K562 (cell line): ENCODE measurements at regions not wholly inside any gene's neighbourhood (a gene's known extent, or its start where the extent isn't known, plus 50 kb on each side); places are given as distances from the start of the nearest gene placed in this dataset.

Experiments
- EZH2 ChIP-seq: IDR thresholded peaks from 2 replicates; pipeline ENCODE4 v1.6.1; 2012; ENCODE audit warnings: low read depth, mild to moderate bottlenecking, inconsistent platforms, low read length, borderline replicate concordance
- FOXK2 ChIP-seq, 2 experiments: fragments of 450-650 bp; IDR thresholded peaks in 1 of 2; conservative IDR thresholded peaks in 1 of 2; 2 replicates each; pipeline ENCODE4 v1.6.1; 2016; ENCODE audit warnings: low read depth in 2 of 2, mild to moderate bottlenecking in 1 of 2
- GABPA ChIP-seq: fragments of 200-800 bp; sonication (Bioruptor generic); conservative IDR thresholded peaks from 2 replicates; pipeline ENCODE4 v1.6.1; 2016; ENCODE audit warnings: low read depth, missing genetic modification characterization, missing compliant biosample characterization
- MAX ChIP-seq: sonication (generic); formaldehyde crosslinking; IDR thresholded peaks from 2 replicates; pipeline ENCODE4 v1.9.0; 2022; ENCODE audit warnings: mild to moderate bottlenecking, missing genetic modification reagents
- MEF2A ChIP-seq: IDR thresholded peaks from 2 replicates; pipeline ENCODE4 v1.6.1; 2011; ENCODE audit warnings: low read depth, mild to moderate bottlenecking, low read length, moderate library complexity; ENCODE audit not compliant: control insufficient read depth
- MTA3 ChIP-seq: fragments of 450-650 bp; formaldehyde crosslinking; IDR thresholded peaks from 2 replicates; pipeline ENCODE4 v1.6.1; 2017; ENCODE audit warnings: mild to moderate bottlenecking, borderline replicate concordance
- POLR2A ChIP-seq: fragments of 450-650 bp; conservative IDR thresholded peaks from 2 replicates; pipeline ENCODE4 v1.6.1; 2016
- ZFX ChIP-seq: sonication (generic); formaldehyde crosslinking; IDR thresholded peaks from 2 replicates; pipeline ENCODE4 v1.8.0; 2022; ENCODE audit warnings: mild to moderate bottlenecking, missing genetic modification reagents, moderate library complexity
- ZNF175 ChIP-seq: fragments of 200-800 bp; sonication (Bioruptor generic); IDR thresholded peaks from 2 replicates; pipeline ENCODE4 v1.6.1; 2016; ENCODE audit warnings: low read depth, mild to moderate bottlenecking, missing genetic modification characterization, missing compliant biosample characterization
- ZNF274 ChIP-seq: IDR thresholded peaks from 2 replicates; pipeline ENCODE4 v1.6.1; 2011; ENCODE audit warnings: low read depth, mild to moderate bottlenecking, low read length, moderate library complexity, borderline replicate concordance
- TF ChIP-seq, protein P1 (sequence below), 3 experiments: IDR thresholded peaks in 2 of 3; conservative IDR thresholded peaks in 1 of 3; 2 replicates each; pipeline ENCODE4 v1.5.1; 2011 to 2012; ENCODE audit warnings: low read length in 3 of 3, mild to moderate bottlenecking in 3 of 3, control low read depth in 2 of 3, improper control_type of control experiment in 1 of 3, inconsistent platforms in 1 of 3, low read depth in 1 of 3, mixed read lengths in 1 of 3, moderate library complexity in 1 of 3; ENCODE audit not compliant: insufficient read depth in 2 of 3

DNA sequence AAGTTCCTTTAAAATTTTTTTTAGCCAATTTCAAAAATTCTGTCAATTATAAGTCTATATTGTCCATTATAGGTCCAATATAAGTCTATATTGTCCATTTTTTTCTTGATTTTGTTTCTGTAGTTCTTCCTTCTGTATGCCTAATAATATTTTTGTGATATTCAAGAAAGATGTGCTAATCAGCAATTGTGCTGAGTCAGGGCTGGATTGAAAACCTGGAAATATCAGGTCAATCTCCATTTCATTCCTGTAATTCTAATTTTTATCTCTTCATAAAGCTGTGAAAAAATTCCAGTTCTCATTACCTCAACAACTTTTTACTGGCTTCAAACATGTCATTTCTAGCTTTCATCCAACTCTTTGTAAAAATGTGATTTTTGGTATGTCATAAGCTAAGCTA lies 353.7 kb downstream of the SLITRK6 start:
- TF ChIP-seq, protein P1, sequence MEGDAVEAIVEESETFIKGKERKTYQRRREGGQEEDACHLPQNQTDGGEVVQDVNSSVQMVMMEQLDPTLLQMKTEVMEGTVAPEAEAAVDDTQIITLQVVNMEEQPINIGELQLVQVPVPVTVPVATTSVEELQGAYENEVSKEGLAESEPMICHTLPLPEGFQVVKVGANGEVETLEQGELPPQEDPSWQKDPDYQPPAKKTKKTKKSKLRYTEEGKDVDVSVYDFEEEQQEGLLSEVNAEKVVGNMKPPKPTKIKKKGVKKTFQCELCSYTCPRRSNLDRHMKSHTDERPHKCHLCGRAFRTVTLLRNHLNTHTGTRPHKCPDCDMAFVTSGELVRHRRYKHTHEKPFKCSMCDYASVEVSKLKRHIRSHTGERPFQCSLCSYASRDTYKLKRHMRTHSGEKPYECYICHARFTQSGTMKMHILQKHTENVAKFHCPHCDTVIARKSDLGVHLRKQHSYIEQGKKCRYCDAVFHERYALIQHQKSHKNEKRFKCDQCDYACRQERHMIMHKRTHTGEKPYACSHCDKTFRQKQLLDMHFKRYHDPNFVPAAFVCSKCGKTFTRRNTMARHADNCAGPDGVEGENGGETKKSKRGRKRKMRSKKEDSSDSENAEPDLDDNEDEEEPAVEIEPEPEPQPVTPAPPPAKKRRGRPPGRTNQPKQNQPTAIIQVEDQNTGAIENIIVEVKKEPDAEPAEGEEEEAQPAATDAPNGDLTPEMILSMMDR (IDR thresholded peaks at IDR 0.05 in 2 of 3, conservative IDR thresholded peaks at IDR 0.05 in 1 of 3; ENCODE audit: insufficient read depth in 2 of 3, low read depth in 1 of 3, low read length in 3 of 3) = no peak
- TF ChIP-seq FOXK2 (conservative IDR thresholded peaks at IDR 0.05 in 1 of 2, IDR thresholded peaks at IDR 0.05 in 1 of 2; ENCODE audit: low read depth in 2 of 2) = no peak
- TF ChIP-seq MAX (CRISPR knock-in tag) = no peak
- TF ChIP-seq GABPA = no peak
- TF ChIP-seq MTA3 = no peak
- TF ChIP-seq ZNF274 = no peak
- TF ChIP-seq POLR2A = no peak
- no peak for TF ChIP-seq EZH2
- TF ChIP-seq MEF2A = no peak
- TF ChIP-seq ZFX (CRISPR knock-in tag) = no peak
- no peak for TF ChIP-seq ZNF175 (CRISPR knock-in tag)
